ENCODE measurements at regions not wholly inside any gene's neighbourhood (a gene's known extent, or its start where the extent isn't known, plus 50 kb on each side); places are given as distances from the start of the nearest gene placed in this dataset.

DNA sequence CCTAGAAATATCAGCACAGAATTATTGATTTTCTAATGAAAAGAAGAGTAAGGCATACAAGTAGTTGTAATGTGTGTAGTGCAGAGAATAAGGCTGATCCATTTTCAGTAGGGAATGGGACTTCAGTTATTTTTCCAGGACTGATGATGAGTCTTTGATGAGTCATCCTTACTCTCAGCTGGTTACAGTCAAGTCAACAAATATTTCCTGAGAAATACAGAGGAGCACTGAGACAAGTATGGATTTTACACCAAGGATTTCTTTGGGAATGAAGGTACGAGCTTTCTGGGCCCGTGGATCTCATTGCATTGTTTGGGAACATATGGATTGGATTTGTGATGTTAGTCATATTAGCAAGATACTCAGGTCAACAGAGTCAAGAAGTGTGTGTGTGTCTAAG, 502.7 kb downstream of the FGF9 start:
- Mint-ChIP-seq H3K27me3 (ENCODE audit: low read depth) (no peaks in the 10 kb centered on the region), H3K27ac (no peak overlapping the region), H3K4me3 (no peak overlapping the region), H3K9me3 (peaks cover 9% of the 10 kb centered on the region), H3K4me1 (peaks cover 46% of the 10 kb centered on the region), H3K36me3 (ENCODE audit: low read depth) (no peaks in the 10 kb centered on the region)
- TF ChIP-seq, protein P1, sequence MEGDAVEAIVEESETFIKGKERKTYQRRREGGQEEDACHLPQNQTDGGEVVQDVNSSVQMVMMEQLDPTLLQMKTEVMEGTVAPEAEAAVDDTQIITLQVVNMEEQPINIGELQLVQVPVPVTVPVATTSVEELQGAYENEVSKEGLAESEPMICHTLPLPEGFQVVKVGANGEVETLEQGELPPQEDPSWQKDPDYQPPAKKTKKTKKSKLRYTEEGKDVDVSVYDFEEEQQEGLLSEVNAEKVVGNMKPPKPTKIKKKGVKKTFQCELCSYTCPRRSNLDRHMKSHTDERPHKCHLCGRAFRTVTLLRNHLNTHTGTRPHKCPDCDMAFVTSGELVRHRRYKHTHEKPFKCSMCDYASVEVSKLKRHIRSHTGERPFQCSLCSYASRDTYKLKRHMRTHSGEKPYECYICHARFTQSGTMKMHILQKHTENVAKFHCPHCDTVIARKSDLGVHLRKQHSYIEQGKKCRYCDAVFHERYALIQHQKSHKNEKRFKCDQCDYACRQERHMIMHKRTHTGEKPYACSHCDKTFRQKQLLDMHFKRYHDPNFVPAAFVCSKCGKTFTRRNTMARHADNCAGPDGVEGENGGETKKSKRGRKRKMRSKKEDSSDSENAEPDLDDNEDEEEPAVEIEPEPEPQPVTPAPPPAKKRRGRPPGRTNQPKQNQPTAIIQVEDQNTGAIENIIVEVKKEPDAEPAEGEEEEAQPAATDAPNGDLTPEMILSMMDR (IDR thresholded peaks at IDR 0.05; ENCODE audit: unreplicated experiment in 3 of 3): no peak

DNA sequence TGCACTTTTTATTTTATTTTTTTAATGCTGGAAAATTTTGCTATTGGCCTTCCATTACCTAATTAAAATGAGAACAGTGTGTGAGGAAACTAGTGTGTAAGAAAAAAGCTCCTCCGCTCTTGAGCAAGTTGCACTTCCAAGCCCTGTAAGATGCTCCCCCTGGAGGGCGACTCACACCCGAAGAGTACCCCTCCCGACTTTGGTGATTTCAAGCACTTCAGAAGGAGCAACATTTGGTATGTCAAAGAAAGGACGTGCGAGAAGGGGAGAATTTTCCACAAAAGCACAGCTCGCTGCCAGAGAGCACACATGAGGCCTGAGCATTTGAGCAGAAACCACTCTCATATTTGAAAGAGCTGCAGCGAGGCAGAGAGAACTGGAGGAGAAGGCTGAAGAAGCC, 504.4 kb downstream of the FGF9 start:
- no peaks in the 10 kb centered on the region for H3K27me3 Mint-ChIP-seq (ENCODE audit: low read depth)
- H3K27ac Mint-ChIP-seq: no peak overlapping the region
- TF ChIP-seq, protein P1 (IDR thresholded peaks at IDR 0.05; ENCODE audit: unreplicated experiment in 3 of 3): no peak
- no peak overlapping the region for H3K4me3 Mint-ChIP-seq
- H3K36me3 Mint-ChIP-seq (ENCODE audit: low read depth): no peaks in the 10 kb centered on the region
- H3K4me1 Mint-ChIP-seq: peaks cover 31% of the 10 kb centered on the region
- H3K9me3 Mint-ChIP-seq: peaks cover 10% of the 10 kb centered on the region

DNA sequence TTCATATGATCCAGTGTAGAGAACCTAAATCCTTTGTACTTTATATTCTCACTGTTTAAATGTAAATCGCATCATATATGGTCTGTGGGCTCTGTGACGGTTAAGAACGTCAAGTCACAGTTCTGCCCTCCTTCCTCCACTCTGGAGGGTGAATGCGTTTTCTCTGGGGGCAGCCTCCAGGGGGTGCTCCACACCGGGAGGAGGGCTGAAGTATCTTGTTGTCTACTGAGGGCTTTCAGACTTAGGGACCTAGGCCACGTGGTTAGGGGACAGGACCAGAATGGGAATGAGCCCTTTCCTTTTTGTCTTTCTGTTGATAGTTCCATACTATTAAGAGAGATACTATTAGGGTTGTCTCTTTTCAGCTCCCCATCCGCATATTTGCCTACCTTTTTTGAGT, 504.9 kb downstream of the FGF9 start:
- Mint-ChIP-seq H3K27ac (no peak overlapping the region), H3K36me3 (ENCODE audit: low read depth) (no peaks in the 10 kb centered on the region), H3K4me3 (no peak overlapping the region), H3K4me1 (peaks cover 25% of the 10 kb centered on the region), H3K9me3 (peaks cover 10% of the 10 kb centered on the region), H3K27me3 (ENCODE audit: low read depth) (no peaks in the 10 kb centered on the region)
- TF ChIP-seq, protein P1 (IDR thresholded peaks at IDR 0.05; ENCODE audit: unreplicated experiment in 3 of 3): no peak

DNA sequence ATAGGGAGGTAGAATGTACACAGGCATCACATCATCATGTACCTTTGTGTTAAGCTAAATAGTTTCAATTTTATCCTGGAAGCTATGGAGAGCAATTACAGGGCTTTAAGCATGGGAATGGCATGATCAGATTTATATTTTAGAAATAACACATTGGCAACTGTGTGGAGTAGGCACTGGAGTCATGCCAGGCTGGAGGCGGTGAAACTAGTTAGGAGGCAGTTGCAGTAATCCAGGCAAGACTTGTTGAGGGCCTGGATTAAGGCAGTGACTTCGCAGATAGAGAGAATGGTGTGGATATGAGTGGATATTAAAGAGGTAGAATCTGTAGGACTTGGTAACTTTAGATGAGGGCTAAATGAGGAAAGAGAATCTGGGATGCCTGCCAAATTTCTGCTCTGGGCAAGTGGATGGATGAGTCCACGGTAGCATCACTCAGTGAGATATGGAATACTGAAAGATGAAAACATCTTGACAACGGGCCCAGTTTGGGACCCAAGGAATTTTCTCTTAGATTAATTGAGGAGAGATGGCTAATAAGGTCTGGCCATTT, 506.2 kb downstream of the FGF9 start:
- no peaks in the 10 kb centered on the region for H3K36me3 Mint-ChIP-seq (ENCODE audit: low read depth)
- TF ChIP-seq, protein P1 (IDR thresholded peaks at IDR 0.05; ENCODE audit: unreplicated experiment in 3 of 3): no peak
- H3K27me3 Mint-ChIP-seq (ENCODE audit: low read depth): no peaks in the 10 kb centered on the region
- peaks cover 19% of the 10 kb centered on the region for H3K4me1 Mint-ChIP-seq
- H3K27ac Mint-ChIP-seq: peak overlapping the region in 1 of 3 experiments; percentile 4
- H3K9me3 Mint-ChIP-seq: peaks cover 10% of the 10 kb centered on the region
- no peak overlapping the region for H3K4me3 Mint-ChIP-seq

DNA sequence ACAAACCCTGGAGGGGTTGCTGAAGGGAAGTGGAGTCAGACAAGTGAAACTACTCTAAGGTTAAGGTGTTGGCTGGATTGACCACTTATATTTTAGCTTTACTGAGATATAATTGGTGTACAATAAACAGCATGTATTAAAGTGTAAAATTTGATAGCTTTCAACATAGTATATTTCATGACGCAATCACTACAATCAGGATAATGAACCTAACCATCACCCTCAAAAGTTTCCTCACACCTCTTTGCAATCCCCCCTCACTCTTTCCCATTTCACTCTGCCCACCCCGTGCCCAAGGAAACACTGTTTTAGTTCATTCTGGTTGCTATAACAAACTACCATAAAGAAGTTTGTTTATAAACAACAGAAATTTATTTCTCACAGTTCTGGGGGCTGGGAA, 508.0 kb downstream of the FGF9 start:
- TF ChIP-seq, protein P1 (IDR thresholded peaks at IDR 0.05; ENCODE audit: unreplicated experiment in 3 of 3): no peak
- Mint-ChIP-seq H3K4me3 (no peak overlapping the region), H3K36me3 (ENCODE audit: low read depth) (no peaks in the 10 kb centered on the region), H3K27ac (no peak overlapping the region), H3K9me3 (peaks cover 10% of the 10 kb centered on the region), H3K27me3 (ENCODE audit: low read depth) (no peaks in the 10 kb centered on the region), H3K4me1 (peaks cover 19% of the 10 kb centered on the region)

DNA sequence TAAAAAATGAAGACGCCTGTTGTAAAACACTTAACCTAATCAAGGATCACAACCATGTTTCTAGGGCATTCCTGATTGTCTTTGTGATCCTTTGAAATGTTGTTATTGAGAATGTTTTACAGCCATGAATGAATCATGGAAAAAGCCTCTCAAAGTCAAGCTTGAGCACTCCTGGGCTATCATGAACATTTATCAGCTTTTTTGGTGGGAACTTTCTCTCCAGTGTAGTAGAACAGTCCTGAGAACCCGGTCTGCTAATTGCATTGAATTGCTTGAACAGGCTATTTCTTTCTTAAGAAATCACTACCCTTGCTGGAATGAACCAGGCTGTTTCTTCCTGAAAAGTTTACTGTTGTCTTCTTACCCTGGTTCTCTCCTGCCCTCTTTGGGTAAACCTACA, 516.5 kb downstream of the FGF9 start:
- Mint-ChIP-seq H3K9me3 (peaks cover 2% of the 10 kb centered on the region), H3K36me3 (ENCODE audit: low read depth) (no peaks in the 10 kb centered on the region), H3K27ac (no peak overlapping the region)

More for the DNA sequence above, 516.5 kb downstream of the FGF9 start:
- H3K4me3 Mint-ChIP-seq: no peak overlapping the region
- H3K27me3 Mint-ChIP-seq (ENCODE audit: low read depth): peaks cover 4% of the 10 kb centered on the region
- TF ChIP-seq, protein P1 (IDR thresholded peaks at IDR 0.05; ENCODE audit: unreplicated experiment in 3 of 3): no peak
- no peaks in the 10 kb centered on the region for H3K4me1 Mint-ChIP-seq

Data from nephron (organoid).